ENCODE measurements at regions not wholly inside any gene's neighbourhood (a gene's known extent, or its start where the extent isn't known, plus 50 kb on each side); places are given as distances from the start of the nearest gene placed in this dataset.
A peak's percentile ranks its signal among the peaks of the same experiment; 100 is the strongest.

DNA sequence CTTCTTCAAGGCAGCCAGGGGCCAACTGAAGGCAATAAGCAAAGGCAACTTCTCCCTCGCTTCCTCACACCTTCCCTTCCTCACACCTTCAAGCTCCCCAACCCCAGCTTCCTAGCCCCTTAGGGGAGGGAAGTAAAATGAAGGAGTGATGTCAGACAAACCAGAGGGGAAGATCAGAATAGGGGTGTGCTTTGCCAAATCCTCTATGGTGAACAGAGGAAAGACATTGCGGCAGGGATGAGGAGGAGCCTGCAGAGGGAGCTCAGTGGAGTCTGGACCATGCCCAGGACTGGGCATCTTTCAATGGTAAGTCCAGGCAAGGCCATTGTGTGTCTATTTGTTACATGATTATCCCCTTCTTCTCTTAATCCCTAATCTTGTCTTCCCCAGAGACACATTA is 164.0 kb downstream of the TSHZ3 start:
- TF ChIP-seq, protein P1, sequence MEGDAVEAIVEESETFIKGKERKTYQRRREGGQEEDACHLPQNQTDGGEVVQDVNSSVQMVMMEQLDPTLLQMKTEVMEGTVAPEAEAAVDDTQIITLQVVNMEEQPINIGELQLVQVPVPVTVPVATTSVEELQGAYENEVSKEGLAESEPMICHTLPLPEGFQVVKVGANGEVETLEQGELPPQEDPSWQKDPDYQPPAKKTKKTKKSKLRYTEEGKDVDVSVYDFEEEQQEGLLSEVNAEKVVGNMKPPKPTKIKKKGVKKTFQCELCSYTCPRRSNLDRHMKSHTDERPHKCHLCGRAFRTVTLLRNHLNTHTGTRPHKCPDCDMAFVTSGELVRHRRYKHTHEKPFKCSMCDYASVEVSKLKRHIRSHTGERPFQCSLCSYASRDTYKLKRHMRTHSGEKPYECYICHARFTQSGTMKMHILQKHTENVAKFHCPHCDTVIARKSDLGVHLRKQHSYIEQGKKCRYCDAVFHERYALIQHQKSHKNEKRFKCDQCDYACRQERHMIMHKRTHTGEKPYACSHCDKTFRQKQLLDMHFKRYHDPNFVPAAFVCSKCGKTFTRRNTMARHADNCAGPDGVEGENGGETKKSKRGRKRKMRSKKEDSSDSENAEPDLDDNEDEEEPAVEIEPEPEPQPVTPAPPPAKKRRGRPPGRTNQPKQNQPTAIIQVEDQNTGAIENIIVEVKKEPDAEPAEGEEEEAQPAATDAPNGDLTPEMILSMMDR (IDR thresholded peaks at IDR 0.05), result peak; percentile 12; the same call in 1 of the 2 replicates
- TF ChIP-seq, protein P2, sequence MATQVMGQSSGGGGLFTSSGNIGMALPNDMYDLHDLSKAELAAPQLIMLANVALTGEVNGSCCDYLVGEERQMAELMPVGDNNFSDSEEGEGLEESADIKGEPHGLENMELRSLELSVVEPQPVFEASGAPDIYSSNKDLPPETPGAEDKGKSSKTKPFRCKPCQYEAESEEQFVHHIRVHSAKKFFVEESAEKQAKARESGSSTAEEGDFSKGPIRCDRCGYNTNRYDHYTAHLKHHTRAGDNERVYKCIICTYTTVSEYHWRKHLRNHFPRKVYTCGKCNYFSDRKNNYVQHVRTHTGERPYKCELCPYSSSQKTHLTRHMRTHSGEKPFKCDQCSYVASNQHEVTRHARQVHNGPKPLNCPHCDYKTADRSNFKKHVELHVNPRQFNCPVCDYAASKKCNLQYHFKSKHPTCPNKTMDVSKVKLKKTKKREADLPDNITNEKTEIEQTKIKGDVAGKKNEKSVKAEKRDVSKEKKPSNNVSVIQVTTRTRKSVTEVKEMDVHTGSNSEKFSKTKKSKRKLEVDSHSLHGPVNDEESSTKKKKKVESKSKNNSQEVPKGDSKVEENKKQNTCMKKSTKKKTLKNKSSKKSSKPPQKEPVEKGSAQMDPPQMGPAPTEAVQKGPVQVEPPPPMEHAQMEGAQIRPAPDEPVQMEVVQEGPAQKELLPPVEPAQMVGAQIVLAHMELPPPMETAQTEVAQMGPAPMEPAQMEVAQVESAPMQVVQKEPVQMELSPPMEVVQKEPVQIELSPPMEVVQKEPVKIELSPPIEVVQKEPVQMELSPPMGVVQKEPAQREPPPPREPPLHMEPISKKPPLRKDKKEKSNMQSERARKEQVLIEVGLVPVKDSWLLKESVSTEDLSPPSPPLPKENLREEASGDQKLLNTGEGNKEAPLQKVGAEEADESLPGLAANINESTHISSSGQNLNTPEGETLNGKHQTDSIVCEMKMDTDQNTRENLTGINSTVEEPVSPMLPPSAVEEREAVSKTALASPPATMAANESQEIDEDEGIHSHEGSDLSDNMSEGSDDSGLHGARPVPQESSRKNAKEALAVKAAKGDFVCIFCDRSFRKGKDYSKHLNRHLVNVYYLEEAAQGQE (IDR thresholded peaks at IDR 0.05; ENCODE audit: insufficient read depth in 1 of 2, low read depth in 2 of 2, low read length in 1 of 2), result no peak

Measured in Panc1 (cell line).